Left ventricle myocardium inferior (tissue), 1 donor: ENCODE measurements at regions not wholly inside any gene's neighbourhood (a gene's known extent, or its start where the extent isn't known, plus 50 kb on each side); places are given as distances from the start of the nearest gene placed in this dataset.
"Not testable (repeated sequence)": the region's sequence is repeated elsewhere in the genome, so short reads cannot be mapped to it uniquely, and the experiment has no call there.

Source experiments
- DNase-seq: peaks from one replicate; pipeline ENCODE4 v3.0.0-alpha.2; 2020
- H3K27ac ChIP-seq: fragments of 200-600 bp; replicated peaks from 2 replicates; pipeline ENCODE4 v1.8.0; 2021
- H3K27me3 ChIP-seq: fragments of 200-600 bp; 2 replicates; pipeline ENCODE4 v1.8.0; 2021; ENCODE audit warnings: low read depth
- H3K36me3 ChIP-seq: fragments of 200-600 bp; 2 replicates; pipeline ENCODE4 v1.8.0; 2021
- H3K4me1 ChIP-seq: fragments of 200-600 bp; 2 replicates; pipeline ENCODE4 v1.8.0; 2021
- H3K4me3 ChIP-seq: fragments of 200-600 bp; 2 replicates; pipeline ENCODE4 v1.8.0; 2021; ENCODE audit warnings: mild to moderate bottlenecking, moderate library complexity
- H3K9me3 ChIP-seq: fragments of 200-600 bp; replicated peaks from 2 replicates; pipeline ENCODE4 v1.8.0; 2021
- intact Hi-C: fragments of 100-400 bp; cut with micrococcal nuclease; formaldehyde crosslinking; loops from one replicate; pipeline ENCODE4 v1.11.0; 2022
- TF ChIP-seq, protein P1 (sequence below): fragments of 200-600 bp; IDR thresholded peaks from 2 replicates; pipeline ENCODE4 v1.8.0; 2021; ENCODE audit warnings: antibody characterized with exemption, mild to moderate bottlenecking, borderline replicate concordance
- donor health status: DM: no; HTN: yes; CAD: no; lungs with severe emphysema.

DNA sequence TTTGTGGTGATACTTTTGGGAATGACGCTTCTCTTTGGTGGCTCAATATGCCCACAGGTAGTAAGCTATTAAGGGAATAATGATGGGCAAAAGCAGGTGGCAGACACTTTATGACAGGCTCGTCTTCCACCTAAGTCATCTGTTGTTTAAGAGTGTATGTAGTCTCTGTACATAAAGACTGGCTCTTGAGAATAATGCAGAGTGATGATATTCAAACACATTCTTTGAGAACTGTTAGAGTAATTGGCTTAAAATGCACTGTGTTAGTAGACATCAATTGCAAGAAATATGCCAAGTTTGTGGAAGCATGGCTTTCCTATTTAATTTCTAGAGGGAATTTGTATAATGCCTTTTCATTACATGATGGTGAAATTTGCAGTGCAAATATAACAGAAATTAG is 694.8 kb upstream of the MIS18BP1 start:
- no peaks in the 10 kb centered on the region for H3K36me3 ChIP-seq
- H3K4me1 ChIP-seq = no peaks in the 10 kb centered on the region
- TF ChIP-seq, protein P1, sequence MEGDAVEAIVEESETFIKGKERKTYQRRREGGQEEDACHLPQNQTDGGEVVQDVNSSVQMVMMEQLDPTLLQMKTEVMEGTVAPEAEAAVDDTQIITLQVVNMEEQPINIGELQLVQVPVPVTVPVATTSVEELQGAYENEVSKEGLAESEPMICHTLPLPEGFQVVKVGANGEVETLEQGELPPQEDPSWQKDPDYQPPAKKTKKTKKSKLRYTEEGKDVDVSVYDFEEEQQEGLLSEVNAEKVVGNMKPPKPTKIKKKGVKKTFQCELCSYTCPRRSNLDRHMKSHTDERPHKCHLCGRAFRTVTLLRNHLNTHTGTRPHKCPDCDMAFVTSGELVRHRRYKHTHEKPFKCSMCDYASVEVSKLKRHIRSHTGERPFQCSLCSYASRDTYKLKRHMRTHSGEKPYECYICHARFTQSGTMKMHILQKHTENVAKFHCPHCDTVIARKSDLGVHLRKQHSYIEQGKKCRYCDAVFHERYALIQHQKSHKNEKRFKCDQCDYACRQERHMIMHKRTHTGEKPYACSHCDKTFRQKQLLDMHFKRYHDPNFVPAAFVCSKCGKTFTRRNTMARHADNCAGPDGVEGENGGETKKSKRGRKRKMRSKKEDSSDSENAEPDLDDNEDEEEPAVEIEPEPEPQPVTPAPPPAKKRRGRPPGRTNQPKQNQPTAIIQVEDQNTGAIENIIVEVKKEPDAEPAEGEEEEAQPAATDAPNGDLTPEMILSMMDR = no peak
- H3K27ac ChIP-seq = no peak overlapping the region
- H3K9me3 ChIP-seq = no peaks in the 10 kb centered on the region
- DNase-seq = no peak
- intact Hi-C loops = no loop called here
- no peaks in the 10 kb centered on the region for H3K27me3 ChIP-seq
- H3K4me3 ChIP-seq = no peak overlapping the region

DNA sequence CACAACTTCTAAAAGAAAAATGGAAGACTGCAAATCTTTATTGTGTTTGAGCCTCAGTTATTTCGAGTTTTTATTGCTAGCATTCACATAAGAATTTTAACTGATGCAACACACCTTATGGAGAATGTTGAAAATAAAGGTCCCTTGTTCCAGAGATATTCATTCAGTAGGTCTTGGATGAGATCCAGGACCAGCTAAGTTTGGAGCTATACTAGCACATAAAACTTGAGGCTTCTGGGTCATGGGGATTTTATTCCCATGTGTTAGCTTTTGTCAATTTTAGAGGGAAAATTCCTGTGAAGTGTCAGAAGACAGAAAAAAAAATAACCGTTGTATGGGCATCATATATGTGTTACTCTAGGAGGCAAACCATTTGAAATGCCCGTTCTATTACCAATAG is 693.2 kb upstream of the MIS18BP1 start:
- no peaks in the 10 kb centered on the region for H3K4me1 ChIP-seq
- TF ChIP-seq, protein P1 = no peak
- H3K9me3 ChIP-seq = peaks cover 2% of the 10 kb centered on the region
- DNase-seq = no peak
- H3K27ac ChIP-seq = no peak overlapping the region
- H3K4me3 ChIP-seq = no peak overlapping the region
- no peaks in the 10 kb centered on the region for H3K27me3 ChIP-seq
- intact Hi-C loops = no loop called here
- no peaks in the 10 kb centered on the region for H3K36me3 ChIP-seq

- no peak overlapping the region for H3K4me3 ChIP-seq
- TF ChIP-seq, protein P1 = no peak
- intact Hi-C loops = no loop called here
Observed at GRCh38 chr14:45940318-45940717, 687.3 kb upstream of the MIS18BP1 start.

GRCh38 chr14:45939572-45939971 is 686.6 kb upstream of the MIS18BP1 start:
- Histone ChIP-seq H3K27ac (no peak overlapping the region), H3K9me3 (peaks cover 42% of the 10 kb centered on the region), H3K4me3 (no peak overlapping the region), H3K36me3 (no peaks in the 10 kb centered on the region), H3K4me1 (no peaks in the 10 kb centered on the region), H3K27me3 (no peaks in the 10 kb centered on the region)
- intact Hi-C loops = no loop called here
- no peak for DNase-seq
- TF ChIP-seq, protein P1 = no peak

More at GRCh38 chr14:45940318-45940717, 687.3 kb upstream of the MIS18BP1 start:
- Histone ChIP-seq H3K27me3 (no peaks in the 10 kb centered on the region), H3K4me1 (no peaks in the 10 kb centered on the region), H3K36me3 (no peaks in the 10 kb centered on the region), H3K27ac (no peak overlapping the region), H3K9me3 (peaks cover 34% of the 10 kb centered on the region)
- no peak for DNase-seq

GRCh38 chr14:45919995-45920394 is 667.0 kb upstream of the MIS18BP1 start:
- H3K27me3 ChIP-seq, H3K4me1 ChIP-seq, DNase-seq, H3K4me3 ChIP-seq, H3K36me3 ChIP-seq, intact Hi-C loops, H3K27ac ChIP-seq: not testable (repeated sequence)
- H3K9me3 ChIP-seq = peaks cover 22% of the 10 kb centered on the region

DNA sequence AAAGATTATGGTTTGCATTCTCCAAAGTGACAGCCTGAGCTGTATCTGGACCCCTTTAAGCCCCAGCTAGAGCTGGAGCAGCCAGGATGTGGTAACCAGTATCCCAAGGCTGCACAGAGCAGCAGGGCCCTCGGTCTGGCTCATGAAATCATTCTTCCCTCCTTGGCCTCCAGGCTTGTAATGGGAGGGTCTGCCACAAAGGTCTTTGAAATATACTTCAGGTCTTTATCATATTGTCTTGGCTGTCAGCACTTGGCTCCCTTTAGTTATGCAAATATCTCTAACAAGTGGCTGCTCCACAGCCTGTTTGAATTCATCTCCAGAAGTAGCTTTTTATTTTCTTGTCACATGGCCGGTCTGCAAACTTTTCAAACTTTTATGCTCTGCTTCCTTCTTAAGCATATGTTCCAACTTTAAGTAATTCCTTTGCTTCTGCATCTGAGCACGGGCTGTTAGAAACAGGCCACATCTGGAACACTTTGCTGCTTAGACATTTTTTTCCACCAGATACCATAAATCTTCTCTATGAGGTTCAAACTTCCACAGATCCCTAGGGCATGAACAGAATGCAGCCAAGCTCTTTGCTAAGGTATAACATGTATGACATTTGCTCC is 663.4 kb upstream of the MIS18BP1 start:
- TF ChIP-seq, protein P1 = no peak
- no peak overlapping the region for H3K27ac ChIP-seq
- H3K36me3 ChIP-seq = no peaks in the 10 kb centered on the region
- no peak for DNase-seq
- H3K4me1 ChIP-seq = no peaks in the 10 kb centered on the region
- no peak overlapping the region for H3K4me3 ChIP-seq
- intact Hi-C loops = no loop called here
- peaks cover 44% of the 10 kb centered on the region for H3K9me3 ChIP-seq
- H3K27me3 ChIP-seq = no peaks in the 10 kb centered on the region
